DOHH2 (cell line): ENCODE measurements at regions not wholly inside any gene's neighbourhood (a gene's known extent, or its start where the extent isn't known, plus 50 kb on each side); places are given as distances from the start of the nearest gene placed in this dataset.

Experiments used
- H3F3A ChIP-seq: fragments of 200-600 bp; sonication (generic), shearing (Covaris generic); 2 replicates; pipeline ENCODE4 v1.6.0; 2016; ENCODE audit warnings: antibody characterized with exemption, mild to moderate bottlenecking; ENCODE audit not compliant: control insufficient read depth, insufficient read depth
- H3K27ac ChIP-seq: fragments of 200-600 bp; sonication (generic); 2 replicates; pipeline ENCODE4 v1.5.1; 2014; ENCODE audit warnings: low read depth, mild to moderate bottlenecking, low read length, moderate library complexity
- H3K27me3 ChIP-seq: fragments of 200-600 bp; sonication (generic); 2 replicates; pipeline ENCODE4 v1.6.1; 2014; ENCODE audit warnings: mild to moderate bottlenecking, low read length, mixed read lengths; ENCODE audit not compliant: control insufficient read depth
- H3K36me3 ChIP-seq: fragments of 200-600 bp; sonication (generic); 2 replicates; pipeline ENCODE4 v1.6.1; 2014; ENCODE audit warnings: mild to moderate bottlenecking, low read length, moderate library complexity, mixed read lengths; ENCODE audit not compliant: control insufficient read depth
- H3K4me1 ChIP-seq: fragments of 200-600 bp; sonication (generic); 2 replicates; pipeline ENCODE4 v1.6.1; 2014; ENCODE audit warnings: mild to moderate bottlenecking, low read length, mixed read lengths; ENCODE audit not compliant: control insufficient read depth
- H3K4me2 ChIP-seq: fragments of 200-600 bp; sonication (generic); 2 replicates; pipeline ENCODE4 v1.6.0; 2014; ENCODE audit warnings: mild to moderate bottlenecking, low read length, moderate library complexity
- H3K4me3 ChIP-seq: fragments of 200-600 bp; sonication (generic); 2 replicates; pipeline ENCODE4 v1.5.1; 2014; ENCODE audit warnings: mild to moderate bottlenecking, low read length, mixed read lengths
- H3K79me2 ChIP-seq: fragments of 200-600 bp; sonication (generic); 2 replicates; pipeline ENCODE4 v1.6.1; 2014; ENCODE audit warnings: mild to moderate bottlenecking, low read length, mixed read lengths; ENCODE audit not compliant: control insufficient read depth
- H3K9me2 ChIP-seq: fragments of 200-600 bp; sonication (generic); replicated peaks from 2 replicates; pipeline ENCODE4 v1.6.1; 2014; ENCODE audit warnings: mild to moderate bottlenecking, low read length, mixed read lengths; ENCODE audit not compliant: control insufficient read depth
- H3K9me3 ChIP-seq: fragments of 200-600 bp; sonication (generic); 2 replicates; pipeline ENCODE4 v1.6.1; 2014; ENCODE audit warnings: antibody characterized with exemption, low read length, mixed read lengths; ENCODE audit not compliant: control insufficient read depth, insufficient read depth
- H4K20me1 ChIP-seq: fragments of 200-600 bp; sonication (generic); 2 replicates; pipeline ENCODE4 v1.6.0; 2014; ENCODE audit warnings: low read depth, mild to moderate bottlenecking, antibody characterized with exemption, low read length, moderate library complexity; ENCODE audit not compliant: control insufficient read depth, insufficient read depth
- EZH2phosphoT487 ChIP-seq: fragments of 200-600 bp; sonication (generic); IDR thresholded peaks from 2 replicates; pipeline ENCODE4 v1.6.1; 2017; ENCODE audit warnings: borderline replicate concordance, mild to moderate bottlenecking, antibody characterized with exemption, low read length, moderate library complexity, mixed read lengths
- TF ChIP-seq, protein P1 (sequence below): fragments of 200-600 bp; sonication (generic); IDR thresholded peaks from one replicate; pipeline ENCODE4 v1.5.1; 2014; ENCODE audit warnings: antibody characterized with exemption, mild to moderate bottlenecking, low read depth, low read length; ENCODE audit not compliant: poor library complexity, severe bottlenecking

DNA sequence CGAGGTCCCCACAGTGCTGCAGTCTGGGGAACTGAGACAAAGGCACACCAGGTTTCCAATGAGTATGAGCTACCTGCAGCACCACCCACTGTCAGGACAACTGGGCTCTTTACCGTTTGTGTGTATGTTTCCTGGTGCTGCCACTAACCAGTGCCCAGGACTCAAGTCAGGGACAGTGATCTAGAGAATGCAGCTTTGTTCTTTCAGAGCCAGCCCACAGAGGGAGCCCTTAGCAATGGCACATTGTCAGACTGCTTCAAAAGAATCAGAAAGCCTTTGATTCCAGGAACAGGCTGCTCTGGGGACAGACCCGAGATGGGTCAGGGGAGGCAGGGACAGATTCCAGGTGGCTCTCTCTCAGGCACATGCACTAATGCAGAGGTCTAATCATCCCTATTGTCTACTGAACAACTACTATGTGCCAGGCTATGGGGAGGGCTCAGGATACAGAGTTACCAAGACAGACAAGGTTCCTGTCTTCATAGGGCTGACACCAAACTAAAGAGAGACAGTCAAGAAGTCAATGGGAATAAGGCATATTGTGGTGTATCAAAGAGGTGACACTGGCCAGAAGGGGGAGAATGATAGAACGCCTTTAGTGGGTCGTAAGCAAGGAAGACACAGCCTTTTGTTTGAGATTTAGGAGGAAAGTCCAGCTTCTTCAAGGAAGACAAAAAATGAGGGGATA is 103.7 kb downstream of the VPREB1 start:
- H3K4me1 ChIP-seq = peaks cover 83% of the 10 kb centered on the region
- no peaks in the 10 kb centered on the region for H3K27me3 ChIP-seq
- TF ChIP-seq EZH2phosphoT487 = no peak
- TF ChIP-seq, protein P1, sequence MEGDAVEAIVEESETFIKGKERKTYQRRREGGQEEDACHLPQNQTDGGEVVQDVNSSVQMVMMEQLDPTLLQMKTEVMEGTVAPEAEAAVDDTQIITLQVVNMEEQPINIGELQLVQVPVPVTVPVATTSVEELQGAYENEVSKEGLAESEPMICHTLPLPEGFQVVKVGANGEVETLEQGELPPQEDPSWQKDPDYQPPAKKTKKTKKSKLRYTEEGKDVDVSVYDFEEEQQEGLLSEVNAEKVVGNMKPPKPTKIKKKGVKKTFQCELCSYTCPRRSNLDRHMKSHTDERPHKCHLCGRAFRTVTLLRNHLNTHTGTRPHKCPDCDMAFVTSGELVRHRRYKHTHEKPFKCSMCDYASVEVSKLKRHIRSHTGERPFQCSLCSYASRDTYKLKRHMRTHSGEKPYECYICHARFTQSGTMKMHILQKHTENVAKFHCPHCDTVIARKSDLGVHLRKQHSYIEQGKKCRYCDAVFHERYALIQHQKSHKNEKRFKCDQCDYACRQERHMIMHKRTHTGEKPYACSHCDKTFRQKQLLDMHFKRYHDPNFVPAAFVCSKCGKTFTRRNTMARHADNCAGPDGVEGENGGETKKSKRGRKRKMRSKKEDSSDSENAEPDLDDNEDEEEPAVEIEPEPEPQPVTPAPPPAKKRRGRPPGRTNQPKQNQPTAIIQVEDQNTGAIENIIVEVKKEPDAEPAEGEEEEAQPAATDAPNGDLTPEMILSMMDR = peak; percentile 75
- H3K4me3 ChIP-seq = no peak overlapping the region
- H3K9me2 ChIP-seq = no peaks in the 10 kb centered on the region
- H3K4me2 ChIP-seq = peak overlapping the region; percentile 18
- H3K36me3 ChIP-seq = no peaks in the 10 kb centered on the region
- H3K9me3 ChIP-seq = no peaks in the 10 kb centered on the region
- no peak overlapping the region for H3K27ac ChIP-seq
- H3F3A ChIP-seq = 0 out of 2 replicates have a peak, but pooled peaks cover 4% of the 10 kb centered on the region
- no peaks in the 10 kb centered on the region for H4K20me1 ChIP-seq
- H3K79me2 ChIP-seq = no peaks in the 10 kb centered on the region

DNA sequence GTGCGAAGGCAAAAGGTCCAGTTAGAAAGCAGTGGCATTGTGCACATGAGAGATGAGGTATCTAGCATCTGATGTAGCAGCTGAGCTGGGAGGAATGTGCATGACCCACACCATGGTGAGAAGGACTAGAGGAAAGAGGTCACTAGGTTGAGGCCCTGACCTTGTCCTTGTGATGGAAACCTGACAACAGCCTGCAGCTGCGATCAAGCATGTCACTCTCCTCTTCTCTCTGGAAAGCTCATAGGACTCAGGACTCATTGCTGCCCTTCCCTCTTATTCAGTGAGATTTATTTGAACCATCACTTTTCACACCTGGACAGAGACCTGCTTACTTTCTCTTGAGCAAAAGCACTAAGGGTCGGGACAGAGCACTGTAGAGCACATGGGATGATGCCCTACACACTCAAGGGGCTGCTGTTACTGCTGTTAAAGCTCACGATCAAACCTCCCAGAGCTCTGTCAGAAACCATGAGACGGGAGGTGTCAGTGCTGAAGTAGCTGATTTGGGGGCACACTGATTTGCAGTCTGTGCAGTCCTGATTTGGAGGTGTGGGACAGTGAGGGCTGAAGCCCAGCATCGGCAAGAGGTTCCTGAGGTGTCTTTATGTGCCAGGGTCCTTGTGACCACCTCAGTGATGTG is 104.3 kb downstream of the VPREB1 start:
- H3K27ac ChIP-seq = no peak overlapping the region
- peaks cover 83% of the 10 kb centered on the region for H3K4me1 ChIP-seq
- no peak overlapping the region for H3K4me2 ChIP-seq
- TF ChIP-seq EZH2phosphoT487 = no peak
- TF ChIP-seq, protein P1 = no peak
- H3K36me3 ChIP-seq = no peaks in the 10 kb centered on the region
- H3K79me2 ChIP-seq = no peaks in the 10 kb centered on the region
- H3K9me3 ChIP-seq = no peaks in the 10 kb centered on the region
- no peak overlapping the region for H3K4me3 ChIP-seq
- no peaks in the 10 kb centered on the region for H4K20me1 ChIP-seq
- H3K27me3 ChIP-seq = no peaks in the 10 kb centered on the region
- H3F3A ChIP-seq = 0 out of 2 replicates have a peak, but pooled peaks cover under 1% of the 10 kb centered on the region
- H3K9me2 ChIP-seq = no peaks in the 10 kb centered on the region

DNA sequence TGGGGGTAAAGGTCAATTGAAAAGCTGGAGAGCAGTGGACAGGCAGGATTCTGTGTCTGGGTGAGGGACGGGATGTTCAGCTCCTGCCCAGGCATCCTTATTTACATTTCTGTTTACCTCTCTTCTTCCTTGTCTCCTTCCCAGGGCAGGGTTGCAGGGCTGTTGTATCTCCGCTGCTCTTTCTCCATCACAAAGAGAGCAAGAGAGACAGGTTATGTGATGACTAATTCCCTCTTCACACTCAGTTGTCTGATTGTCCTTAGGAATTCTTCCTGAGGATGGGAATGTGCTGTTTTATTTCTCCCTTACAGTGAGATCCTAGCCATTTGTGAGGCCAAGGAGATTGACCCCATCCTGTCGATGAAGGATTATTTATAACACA is 104.9 kb downstream of the VPREB1 start:
- no peak for TF ChIP-seq EZH2phosphoT487
- TF ChIP-seq, protein P1 = no peak
- no peak overlapping the region for H3K4me3 ChIP-seq
- no peak overlapping the region for H3K4me2 ChIP-seq
- H3K79me2 ChIP-seq = no peaks in the 10 kb centered on the region
- peaks cover 83% of the 10 kb centered on the region for H3K4me1 ChIP-seq
- H3K9me3 ChIP-seq = no peaks in the 10 kb centered on the region
- no peaks in the 10 kb centered on the region for H3K27me3 ChIP-seq
- H4K20me1 ChIP-seq = no peaks in the 10 kb centered on the region
- no peaks in the 10 kb centered on the region for H3F3A ChIP-seq
- no peak overlapping the region for H3K27ac ChIP-seq
- H3K9me2 ChIP-seq = no peaks in the 10 kb centered on the region
- H3K36me3 ChIP-seq = no peaks in the 10 kb centered on the region
